ENCODE measurements at regions not wholly inside any gene's neighbourhood (a gene's known extent, or its start where the extent isn't known, plus 50 kb on each side); places are given as distances from the start of the nearest gene placed in this dataset.
A peak's percentile ranks its signal among the peaks of the same experiment; 100 is the strongest.
"Not testable (repeated sequence)": the region's sequence is repeated elsewhere in the genome, so short reads cannot be mapped to it uniquely, and the experiment has no call there.

DNA sequence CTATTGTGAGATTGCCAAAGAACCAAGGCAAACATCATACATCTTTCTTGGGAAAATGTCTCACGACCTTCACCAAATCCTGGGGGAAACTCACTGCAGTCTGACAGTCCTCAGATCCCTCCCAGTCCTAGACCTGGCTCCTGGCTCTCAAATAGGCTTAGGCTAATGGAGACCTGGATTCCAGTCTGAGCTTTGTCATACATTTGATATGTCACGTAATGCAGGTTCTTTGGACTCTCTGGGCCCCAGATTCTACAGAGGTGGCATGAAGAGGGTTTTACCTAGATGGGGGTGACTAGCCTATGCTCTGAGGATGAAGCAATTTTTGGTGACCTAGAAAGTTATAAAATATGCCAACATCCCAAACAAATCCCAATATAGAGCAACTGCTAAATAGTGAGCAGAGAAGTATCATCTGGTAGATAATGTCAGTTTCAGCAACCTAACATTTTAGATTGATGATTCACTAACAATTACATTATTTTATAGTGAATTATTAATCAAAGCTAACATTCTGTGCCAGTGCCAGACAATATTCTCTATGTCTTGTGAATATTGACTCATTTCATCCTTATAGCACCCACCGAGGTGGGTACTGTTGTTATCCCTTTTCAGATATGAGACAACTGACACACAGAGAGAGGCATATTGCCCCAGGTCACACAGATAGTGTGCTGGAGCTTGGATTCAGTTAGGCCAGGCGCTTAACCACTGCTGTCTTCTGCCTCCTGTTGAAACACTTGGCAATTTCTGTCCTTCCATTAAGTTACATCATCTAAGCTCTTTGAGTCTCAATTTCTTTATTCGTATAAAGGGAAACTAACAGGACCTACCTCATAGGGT lies 195.4 kb upstream of the MAMLD1 start:
- no peak for DNase-seq

DNA sequence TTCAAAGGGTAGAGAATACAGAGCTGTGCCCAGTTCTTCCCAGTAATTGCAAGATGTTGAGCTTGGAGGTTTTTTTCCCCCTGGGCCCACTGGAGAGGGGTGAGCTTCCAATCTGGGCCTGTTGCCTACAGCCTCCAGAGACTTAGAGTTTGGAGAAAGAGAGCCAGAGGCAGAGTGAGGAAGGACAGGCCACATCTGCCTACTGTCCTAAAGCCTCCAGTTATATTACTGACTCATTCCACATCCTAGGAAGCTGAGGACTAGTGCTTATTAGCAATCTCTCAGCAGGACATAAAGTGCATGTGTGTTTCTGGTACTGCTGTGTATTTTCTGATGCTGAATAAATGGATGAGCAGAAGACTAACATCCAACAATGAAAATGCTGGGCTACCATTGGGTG lies 181.0 kb upstream of the MAMLD1 start:
- no peak for DNase-seq

DNA sequence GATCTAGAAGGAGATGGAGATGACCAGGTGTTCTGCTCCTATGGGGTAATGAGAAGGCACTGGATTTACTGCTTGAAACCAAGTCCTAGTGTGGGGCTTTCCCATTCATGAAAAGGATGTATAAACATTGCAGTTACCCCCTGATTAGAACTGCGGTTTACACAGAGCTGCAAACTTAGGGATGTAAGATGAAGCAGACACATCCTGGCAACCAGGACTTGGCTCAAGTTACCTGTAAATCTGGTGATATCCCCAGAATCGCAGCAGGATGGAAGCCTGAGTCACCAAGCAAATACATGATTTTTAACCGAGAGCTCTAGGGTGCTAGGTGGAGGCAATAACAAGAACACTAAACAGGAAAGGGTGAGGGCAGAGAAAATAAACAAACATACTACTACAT lies 178.6 kb upstream of the MAMLD1 start:
- DNase-seq, result no peak

GRCh38 chrX:150185766-150186165 lies 177.4 kb upstream of the MAMLD1 start:
- no peak for DNase-seq

- no peak for DNase-seq
These were observed 170.3 kb upstream of the MAMLD1 start for GRCh38 chrX:150192816-150193215.

DNA sequence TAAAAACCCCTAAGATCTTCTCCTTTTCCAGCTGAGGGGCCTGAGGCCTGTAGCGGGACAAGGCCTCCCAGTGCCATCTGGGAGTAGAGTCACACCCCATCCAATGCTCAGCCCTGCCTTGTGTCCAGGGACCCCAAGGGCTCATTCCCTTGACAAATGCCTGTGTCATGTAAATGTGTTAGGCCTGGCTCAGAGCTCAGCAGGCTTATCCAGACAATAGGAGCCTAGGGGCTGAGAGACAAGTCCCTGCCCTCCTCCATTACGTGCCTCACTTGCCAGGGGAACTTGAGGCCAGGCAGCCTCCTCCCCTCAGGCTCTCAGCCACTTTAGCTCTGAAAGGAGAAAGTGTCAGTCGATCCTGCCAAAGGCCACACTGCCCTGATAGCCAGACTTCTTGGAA lies 166.8 kb upstream of the MAMLD1 start:
- DNase-seq, result no peak

DNA sequence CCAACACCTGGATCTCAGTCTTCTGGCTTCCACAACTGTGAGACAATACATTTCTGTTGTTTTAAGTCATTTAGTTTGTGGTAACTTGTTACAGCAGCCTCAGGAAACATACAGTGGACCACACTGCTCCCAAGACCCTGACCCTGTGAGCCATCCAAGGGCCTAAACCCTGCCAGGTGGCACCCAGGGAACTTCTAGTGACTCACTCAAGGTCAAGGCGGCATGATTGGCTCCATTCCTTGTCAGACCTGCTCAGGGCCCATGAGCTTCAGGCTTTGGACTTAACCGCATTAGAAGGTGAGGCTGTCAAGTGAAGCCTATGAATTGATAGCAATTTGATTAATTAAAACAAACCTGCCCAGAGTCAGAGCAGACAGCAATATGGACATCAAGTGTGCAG lies 165.7 kb upstream of the MAMLD1 start:
- no peak for DNase-seq

DNA sequence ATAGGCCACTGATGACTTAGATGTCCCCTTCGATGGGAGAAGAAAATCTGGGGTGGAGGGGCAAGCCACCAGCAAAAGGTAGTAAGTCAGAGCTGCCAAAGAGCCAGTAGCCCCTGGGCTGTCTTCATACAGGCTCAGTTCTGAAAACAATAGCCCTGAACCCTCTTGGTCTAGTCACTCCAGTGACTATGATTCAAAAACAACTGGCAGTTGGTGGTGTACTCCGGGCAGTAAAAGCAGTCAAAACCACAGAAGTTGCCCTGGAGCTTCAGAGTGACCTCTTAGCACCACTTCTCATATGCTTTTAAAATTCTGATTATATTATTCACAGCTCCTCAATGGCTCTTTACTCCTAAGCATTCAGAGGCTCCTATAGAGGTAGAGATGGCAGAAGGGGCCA lies 164.3 kb upstream of the MAMLD1 start:
- DNase-seq, result no peak

- DNase-seq, result no peak
These were observed 163.9 kb upstream of the MAMLD1 start for GRCh38 chrX:150199181-150199580.

DNA sequence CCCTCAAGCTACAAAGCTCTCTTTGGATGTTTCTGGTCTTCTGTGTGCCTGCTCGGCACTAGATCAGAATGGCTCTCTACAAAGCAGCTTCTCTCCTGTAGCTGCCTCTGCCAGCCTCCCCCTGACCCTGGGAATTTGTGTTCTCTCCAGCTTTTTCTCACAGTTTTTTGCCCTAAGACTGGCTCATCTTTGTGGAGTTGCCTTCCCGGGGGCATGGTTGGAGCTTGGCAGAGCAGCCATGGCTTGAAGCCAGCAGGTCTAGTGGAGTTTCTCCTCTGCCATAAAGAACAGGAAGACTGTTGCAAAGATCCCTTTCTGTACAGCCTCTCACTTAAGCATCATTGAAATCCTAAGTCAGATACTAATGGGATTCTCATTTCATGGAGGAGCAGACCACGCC lies 163.3 kb upstream of the MAMLD1 start:
- no peak for DNase-seq

DNA sequence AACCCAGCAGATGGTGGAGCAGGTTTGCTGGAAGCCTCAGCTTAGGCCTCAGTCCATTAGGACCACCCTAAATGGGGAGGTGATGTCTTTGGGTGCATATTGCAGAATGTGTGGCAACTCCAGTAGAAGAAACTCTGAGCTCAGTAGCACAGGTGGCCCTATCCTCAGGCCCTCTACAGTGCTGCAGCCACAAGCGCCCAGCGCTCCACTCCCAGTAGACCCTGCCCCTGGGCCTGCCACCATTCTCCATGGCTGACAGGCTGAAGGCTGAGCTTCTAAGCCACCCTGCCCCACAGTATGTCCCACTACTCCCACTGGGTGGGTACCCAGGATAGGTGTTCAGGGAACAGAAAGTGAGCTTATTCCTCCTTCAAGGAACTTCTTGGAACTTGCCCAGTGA lies 162.8 kb upstream of the MAMLD1 start:
- DNase-seq, result no peak

DNA sequence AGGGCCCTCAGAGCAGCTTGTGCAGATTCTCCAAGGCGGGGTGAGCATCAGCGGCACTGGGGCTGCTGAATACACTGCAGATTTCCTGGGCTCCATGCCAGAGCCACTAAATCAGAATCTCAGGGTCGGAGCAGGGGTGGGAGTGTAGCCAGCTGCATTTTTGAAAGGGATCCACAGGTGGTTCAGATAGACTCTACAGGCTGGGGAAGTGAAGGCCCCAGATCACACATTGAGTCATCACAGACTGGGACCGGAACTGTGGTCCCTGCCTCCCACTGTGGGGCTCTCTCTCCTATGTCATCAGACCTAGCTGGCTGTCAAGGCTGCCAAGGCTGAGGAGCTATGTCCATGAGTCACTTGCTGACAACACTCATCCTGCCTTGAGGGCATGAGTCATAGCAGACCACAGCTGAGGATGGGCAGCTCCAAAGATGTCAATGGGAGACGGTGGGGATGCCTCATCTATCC lies 162.3 kb upstream of the MAMLD1 start:
- peak; percentile 27 for DNase-seq

- DNase-seq, result no peak
These were observed 161.7 kb upstream of the MAMLD1 start for GRCh38 chrX:150201391-150201790.

GRCh38 chrX:150201841-150202240 lies 161.3 kb upstream of the MAMLD1 start:
- DNase-seq, result no peak

- DNase-seq, result no peak
These were observed 160.4 kb upstream of the MAMLD1 start for GRCh38 chrX:150202641-150203247.

DNA sequence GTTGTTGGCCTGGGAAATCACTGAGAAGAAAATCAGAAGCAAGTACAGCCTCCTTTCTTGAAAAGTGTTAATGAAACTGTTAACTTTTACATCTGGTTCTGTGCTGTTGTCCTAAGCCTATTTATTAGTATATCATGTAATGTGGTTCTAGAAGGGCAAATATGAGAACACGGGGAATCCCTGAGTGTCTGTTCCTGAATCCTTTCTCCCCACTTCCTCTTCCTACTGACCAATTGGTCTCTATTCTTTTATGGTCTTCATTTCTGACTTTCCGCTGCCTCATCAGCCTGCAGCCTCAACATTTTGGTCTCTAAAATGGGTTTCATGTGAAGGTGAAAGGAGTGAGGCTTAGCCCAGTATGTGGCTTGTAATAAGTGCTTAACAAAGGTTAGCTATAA lies 159.9 kb upstream of the MAMLD1 start:
- DNase-seq, result no peak

DNA sequence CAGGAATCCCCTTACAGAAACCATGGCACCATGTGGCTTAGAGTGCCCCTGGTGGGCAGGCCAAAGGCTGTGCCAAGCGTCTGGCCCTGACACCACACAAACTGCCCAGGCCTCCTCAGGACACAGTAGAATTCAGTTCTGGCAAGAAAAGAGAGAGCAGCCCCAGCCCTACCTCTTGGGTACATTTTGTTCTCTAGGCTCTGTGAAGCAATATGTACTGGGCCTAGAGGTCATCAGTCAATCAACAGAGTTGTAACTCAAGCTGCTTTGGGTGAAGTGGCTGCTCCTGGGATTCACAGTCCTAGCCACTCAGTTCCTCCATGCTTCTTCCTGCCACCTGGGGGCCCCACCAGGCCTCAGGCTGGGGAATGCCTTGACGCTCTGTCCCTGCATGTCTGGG lies 158.1 kb upstream of the MAMLD1 start:
- DNase-seq, result no peak

- no peak for DNase-seq
These were observed 155.4 kb upstream of the MAMLD1 start for GRCh38 chrX:150207733-150208132.

GRCh38 chrX:150211988-150212387 lies 151.1 kb upstream of the MAMLD1 start:
- DNase-seq, result no peak

DNA sequence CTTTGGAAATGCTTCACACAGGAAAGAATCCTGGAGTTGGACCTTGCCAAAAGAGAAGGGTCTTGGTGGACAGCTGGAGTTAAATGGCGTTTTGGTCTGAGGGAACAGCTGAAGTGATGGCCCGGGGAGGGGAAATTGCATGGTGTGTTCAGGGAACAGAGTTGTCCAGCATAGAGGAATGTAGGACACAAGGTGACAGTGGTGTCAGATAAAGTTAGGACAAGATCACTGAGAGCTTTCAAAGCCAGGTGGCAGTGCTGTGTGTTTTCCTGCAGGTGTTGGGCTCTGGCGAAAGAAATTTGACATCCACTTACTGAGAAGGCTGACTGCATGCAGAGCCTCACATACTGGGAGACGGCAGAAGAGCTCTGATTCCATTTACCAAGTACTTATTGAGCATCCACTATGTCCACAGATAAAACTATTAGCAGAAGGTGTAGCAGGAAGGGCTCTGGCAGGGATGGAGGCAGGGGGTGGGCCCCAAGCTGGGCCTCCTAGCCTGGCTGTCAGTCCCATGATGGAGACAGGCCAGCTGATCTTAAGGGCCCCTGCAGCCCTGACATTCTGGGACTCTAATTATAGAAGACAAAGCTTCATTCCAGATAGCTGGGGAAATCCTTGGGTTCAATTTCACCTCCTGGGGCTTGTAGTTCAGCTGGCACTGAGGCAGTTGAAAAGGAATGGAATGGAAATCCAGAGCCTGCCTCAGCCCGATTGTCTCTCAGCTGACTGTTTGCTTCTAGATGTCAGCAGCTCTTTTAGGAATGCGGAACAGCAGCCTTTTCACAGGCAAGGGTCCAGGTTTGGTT lies 150.2 kb upstream of the MAMLD1 start:
- no peak for DNase-seq

DNA sequence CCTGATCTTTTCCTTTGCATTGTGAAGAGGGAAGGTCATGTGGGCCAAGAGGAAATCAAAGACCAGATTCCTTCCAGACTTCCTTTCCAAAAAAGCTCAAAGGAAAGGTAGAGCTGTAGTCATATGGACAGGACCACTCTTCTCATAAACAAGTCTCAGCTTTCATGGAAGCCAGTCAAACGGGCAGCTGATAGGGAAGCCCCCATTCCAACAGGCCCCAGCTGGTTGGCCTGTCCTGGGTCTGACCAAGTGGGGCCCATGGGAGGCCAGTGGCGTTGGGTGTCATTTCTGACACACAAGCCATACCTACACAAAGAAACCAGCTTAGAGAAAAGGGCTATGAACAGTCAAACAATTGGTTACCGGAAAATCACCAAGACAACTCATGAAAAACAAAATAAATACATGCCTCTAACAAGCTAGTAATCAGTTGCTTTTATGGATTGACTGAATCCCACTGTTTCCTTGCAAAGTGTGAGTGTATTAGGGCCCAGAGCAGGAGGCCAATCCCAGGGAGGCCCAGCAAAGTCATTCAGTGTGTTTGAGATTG lies 149.6 kb upstream of the MAMLD1 start:
- DNase-seq, result no peak

- DNase-seq, result not testable (repeated sequence)
These were observed 147.1 kb upstream of the MAMLD1 start for GRCh38 chrX:150216000-150216399.

DNA sequence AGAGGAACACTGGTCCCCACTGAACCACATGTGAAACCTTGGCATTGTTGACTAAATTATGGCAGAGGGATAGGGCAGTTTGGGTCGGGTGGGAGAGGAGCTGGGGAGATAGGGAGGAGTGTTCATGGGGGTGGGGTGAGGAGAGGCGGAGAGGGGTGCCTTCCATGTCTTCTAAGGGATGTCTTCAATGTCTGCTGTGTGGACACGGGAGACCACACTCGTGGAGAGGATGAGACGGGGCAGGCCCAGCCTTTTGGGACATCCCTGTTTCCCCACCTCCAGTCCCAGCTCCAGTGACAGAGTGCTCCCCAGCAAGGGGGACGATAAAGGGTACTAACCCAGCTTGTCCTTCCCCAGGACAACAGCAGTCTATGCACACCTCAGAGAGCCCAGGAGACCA lies 146.4 kb upstream of the MAMLD1 start:
- DNase-seq, result no peak

GRCh38 chrX:150217609-150218008 lies 145.5 kb upstream of the MAMLD1 start:
- no peak for DNase-seq
